SK-N-SH treated with all-trans-retinoic acid at 6 μM for 48 hours (cell line): ENCODE measurements at regions not wholly inside any gene's neighbourhood (a gene's known extent, or its start where the extent isn't known, plus 50 kb on each side); places are given as distances from the start of the nearest gene placed in this dataset.

Experiments
- ATAC-seq: fragments of 200-7000 bp; cut with Tn5 transposase; 3 replicates; pipeline ENCODE4 v1.9.1; 2020; ENCODE audit warnings: mild to moderate bottlenecking, moderate library complexity
- ARNTL ChIP-seq: fragments of 450-650 bp; formaldehyde crosslinking; IDR thresholded peaks from 2 replicates; pipeline ENCODE4 v1.5.0; 2020; ENCODE audit warnings: low read depth, mild to moderate bottlenecking, moderate library complexity, borderline replicate concordance
- BACH2 ChIP-seq: fragments of 250-450 bp; sonication (Bioruptor Pico); IDR thresholded peaks from 2 replicates; pipeline ENCODE4 v1.9.0; 2021; ENCODE audit warnings: mild to moderate bottlenecking, borderline replicate concordance
- CREB5 ChIP-seq: fragments of 250-450 bp; sonication (Bioruptor Pico); IDR thresholded peaks from 2 replicates; pipeline ENCODE4 v1.5.1; 2020; ENCODE audit warnings: low read depth, mild to moderate bottlenecking, moderate library complexity
- CSDC2 ChIP-seq: fragments of 250-450 bp; sonication (Bioruptor Pico); IDR thresholded peaks from 2 replicates; pipeline ENCODE4 v1.5.0; 2020; ENCODE audit warnings: mild to moderate bottlenecking, moderate library complexity
- ESRRG ChIP-seq: fragments of 250-450 bp; sonication (Bioruptor Pico); IDR thresholded peaks from 2 replicates; pipeline ENCODE4 v1.6.1; 2021; ENCODE audit warnings: mild to moderate bottlenecking
- GLIS3 ChIP-seq: fragments of 250-450 bp; sonication (Bioruptor Pico); IDR thresholded peaks from 2 replicates; pipeline ENCODE4 v1.5.0; 2020; ENCODE audit warnings: mild to moderate bottlenecking, moderate library complexity
- ISL1 ChIP-seq: fragments of 250-450 bp; sonication (Bioruptor Pico); IDR thresholded peaks from 2 replicates; pipeline ENCODE4 v2.1.2; 2022; ENCODE audit warnings: mild to moderate bottlenecking, moderate library complexity
- OSR1 ChIP-seq: fragments of 250-450 bp; sonication (Bioruptor Pico); IDR thresholded peaks from 2 replicates; pipeline ENCODE4 v1.8.0; 2022; ENCODE audit warnings: moderate library complexity, mild to moderate bottlenecking, inconsistent platforms
- POU6F1 ChIP-seq: fragments of 250-450 bp; sonication (Bioruptor Pico); IDR thresholded peaks from 2 replicates; pipeline ENCODE4 v1.8.0; 2021; ENCODE audit warnings: low read depth, mild to moderate bottlenecking, moderate library complexity, borderline replicate concordance
- PPARA ChIP-seq: fragments of 250-450 bp; sonication (Bioruptor Pico); IDR thresholded peaks from 2 replicates; pipeline ENCODE4 v1.5.0; 2020; ENCODE audit warnings: mild to moderate bottlenecking, borderline replicate concordance
- RARB ChIP-seq: fragments of 250-450 bp; sonication (Bioruptor Pico); IDR thresholded peaks from 2 replicates; pipeline ENCODE4 v1.8.0; 2021; ENCODE audit warnings: mild to moderate bottlenecking, moderate library complexity
- SNAI2 ChIP-seq: fragments of 250-450 bp; sonication (Bioruptor Pico); IDR thresholded peaks from 2 replicates; pipeline ENCODE4 v1.5.0; 2020; ENCODE audit warnings: mild to moderate bottlenecking, moderate library complexity
- TCF4 ChIP-seq: fragments of 250-450 bp; sonication (Bioruptor Pico); IDR thresholded peaks from 2 replicates; pipeline ENCODE4 v1.8.0; 2021; ENCODE audit warnings: mild to moderate bottlenecking, moderate library complexity, borderline replicate concordance
- TOX ChIP-seq: fragments of 250-450 bp; sonication (Bioruptor Pico); IDR thresholded peaks from 2 replicates; pipeline ENCODE4 v1.8.0; 2021; ENCODE audit warnings: mild to moderate bottlenecking, moderate library complexity, borderline replicate concordance
- TSHZ2 ChIP-seq: fragments of 250-450 bp; sonication (Bioruptor Pico); IDR thresholded peaks from 2 replicates; pipeline ENCODE4 v1.5.0; 2020; ENCODE audit warnings: mild to moderate bottlenecking, moderate library complexity
- ZC3H10 ChIP-seq: fragments of 250-450 bp; sonication (Bioruptor Pico); IDR thresholded peaks from 2 replicates; pipeline ENCODE4 v1.5.1; 2021; ENCODE audit warnings: mild to moderate bottlenecking, moderate library complexity
- ZFP30 ChIP-seq: fragments of 450-650 bp; formaldehyde crosslinking; IDR thresholded peaks from 2 replicates; pipeline ENCODE4 v1.5.0; 2022; ENCODE audit warnings: mild to moderate bottlenecking, moderate library complexity
- ZNF565 ChIP-seq: fragments of 450-650 bp; formaldehyde crosslinking; conservative IDR thresholded peaks from 2 replicates; pipeline ENCODE4 v1.5.0; 2020; ENCODE audit warnings: low read depth, mild to moderate bottlenecking, moderate library complexity
- ZNF70 ChIP-seq: fragments of 450-650 bp; formaldehyde crosslinking; IDR thresholded peaks from 2 replicates; pipeline ENCODE4 v1.5.0; 2020; ENCODE audit warnings: mild to moderate bottlenecking, moderate library complexity
- ZNF8 ChIP-seq: fragments of 450-650 bp; formaldehyde crosslinking; IDR thresholded peaks from 2 replicates; pipeline ENCODE4 v1.5.0; 2020; ENCODE audit warnings: mild to moderate bottlenecking, moderate library complexity
- TF ChIP-seq, protein P1 (sequence below): fragments of 250-450 bp; sonication (Bioruptor Pico); IDR thresholded peaks from 2 replicates; pipeline ENCODE4 v1.8.0; 2020; ENCODE audit warnings: mild to moderate bottlenecking, moderate library complexity, borderline replicate concordance
- TF ChIP-seq, protein P2 (sequence below): fragments of 250-450 bp; sonication (Bioruptor Pico); IDR thresholded peaks from 2 replicates; pipeline ENCODE4 v1.5.1; 2021; ENCODE audit warnings: mild to moderate bottlenecking, moderate library complexity

GRCh38 chr19:30277941-30278881 lies 94.0 kb upstream of the ZNF536 start:
- no peak for ATAC-seq
- TF ChIP-seq GLIS3 (no peak), ZNF565 (CRISPR knock-in tag) (no peak), ZNF8 (CRISPR knock-in tag) (no peak), ISL1 (CRISPR knock-in tag) (no peak), ZFP30 (CRISPR knock-in tag) (no peak), ZC3H10 (CRISPR knock-in tag) (no peak), POU6F1 (CRISPR knock-in tag) (no peak), ARNTL (CRISPR knock-in tag) (no peak), SNAI2 (CRISPR knock-in tag) (no peak), ESRRG (CRISPR knock-in tag) (no peak), PPARA (CRISPR knock-in tag) (no peak), ZNF70 (CRISPR knock-in tag) (no peak), CSDC2 (CRISPR knock-in tag) (no peak), OSR1 (CRISPR knock-in tag) (no peak), BACH2 (CRISPR knock-in tag) (no peak), RARB (CRISPR knock-in tag) (no peak), TOX (CRISPR knock-in tag) (no peak)
- TF ChIP-seq, protein P1, sequence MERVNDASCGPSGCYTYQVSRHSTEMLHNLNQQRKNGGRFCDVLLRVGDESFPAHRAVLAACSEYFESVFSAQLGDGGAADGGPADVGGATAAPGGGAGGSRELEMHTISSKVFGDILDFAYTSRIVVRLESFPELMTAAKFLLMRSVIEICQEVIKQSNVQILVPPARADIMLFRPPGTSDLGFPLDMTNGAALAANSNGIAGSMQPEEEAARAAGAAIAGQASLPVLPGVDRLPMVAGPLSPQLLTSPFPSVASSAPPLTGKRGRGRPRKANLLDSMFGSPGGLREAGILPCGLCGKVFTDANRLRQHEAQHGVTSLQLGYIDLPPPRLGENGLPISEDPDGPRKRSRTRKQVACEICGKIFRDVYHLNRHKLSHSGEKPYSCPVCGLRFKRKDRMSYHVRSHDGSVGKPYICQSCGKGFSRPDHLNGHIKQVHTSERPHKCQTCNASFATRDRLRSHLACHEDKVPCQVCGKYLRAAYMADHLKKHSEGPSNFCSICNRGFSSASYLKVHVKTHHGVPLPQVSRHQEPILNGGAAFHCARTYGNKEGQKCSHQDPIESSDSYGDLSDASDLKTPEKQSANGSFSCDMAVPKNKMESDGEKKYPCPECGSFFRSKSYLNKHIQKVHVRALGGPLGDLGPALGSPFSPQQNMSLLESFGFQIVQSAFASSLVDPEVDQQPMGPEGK (CRISPR knock-in tag), result no peak
- TF ChIP-seq, protein P2, sequence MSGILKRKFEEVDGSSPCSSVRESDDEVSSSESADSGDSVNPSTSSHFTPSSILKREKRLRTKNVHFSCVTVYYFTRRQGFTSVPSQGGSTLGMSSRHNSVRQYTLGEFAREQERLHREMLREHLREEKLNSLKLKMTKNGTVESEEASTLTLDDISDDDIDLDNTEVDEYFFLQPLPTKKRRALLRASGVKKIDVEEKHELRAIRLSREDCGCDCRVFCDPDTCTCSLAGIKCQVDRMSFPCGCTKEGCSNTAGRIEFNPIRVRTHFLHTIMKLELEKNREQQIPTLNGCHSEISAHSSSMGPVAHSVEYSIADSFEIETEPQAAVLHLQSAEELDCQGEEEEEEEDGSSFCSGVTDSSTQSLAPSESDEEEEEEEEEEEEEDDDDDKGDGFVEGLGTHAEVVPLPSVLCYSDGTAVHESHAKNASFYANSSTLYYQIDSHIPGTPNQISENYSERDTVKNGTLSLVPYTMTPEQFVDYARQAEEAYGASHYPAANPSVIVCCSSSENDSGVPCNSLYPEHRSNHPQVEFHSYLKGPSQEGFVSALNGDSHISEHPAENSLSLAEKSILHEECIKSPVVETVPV (CRISPR knock-in tag), result no peak

GRCh38 chr19:30278882-30279254 lies 93.3 kb upstream of the ZNF536 start:
- ATAC-seq, result no peak
- TF ChIP-seq ZNF8 (CRISPR knock-in tag) (no peak), TCF4 (no peak), CREB5 (CRISPR knock-in tag) (no peak), CSDC2 (CRISPR knock-in tag) (no peak), ZNF70 (CRISPR knock-in tag) (no peak), ARNTL (CRISPR knock-in tag) (no peak), ZNF565 (CRISPR knock-in tag) (no peak), PPARA (CRISPR knock-in tag) (no peak), OSR1 (CRISPR knock-in tag) (no peak), ISL1 (CRISPR knock-in tag) (no peak), ZFP30 (CRISPR knock-in tag) (no peak), ZC3H10 (CRISPR knock-in tag) (no peak), TOX (CRISPR knock-in tag) (no peak), RARB (CRISPR knock-in tag) (no peak), SNAI2 (CRISPR knock-in tag) (no peak), BACH2 (CRISPR knock-in tag) (no peak)

DNA sequence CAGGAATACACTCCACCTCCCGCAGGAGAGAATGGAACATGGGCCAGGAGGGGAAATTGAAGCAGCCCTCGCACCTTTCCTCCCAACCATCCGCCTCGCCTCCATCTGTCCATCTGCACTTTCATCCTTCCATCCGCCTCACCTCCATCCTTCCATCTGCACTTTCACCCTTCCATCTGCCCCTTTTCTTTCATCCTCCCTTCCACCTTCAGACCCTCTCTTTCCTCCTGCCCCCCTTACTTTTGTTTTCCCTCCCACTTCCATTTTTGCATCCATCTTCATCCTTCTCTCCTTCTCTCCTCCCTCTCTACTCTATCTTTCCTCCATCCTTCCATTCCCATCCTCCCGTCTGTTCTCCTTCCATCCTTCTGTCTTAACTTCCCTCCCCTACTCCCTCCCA lies 92.2 kb upstream of the ZNF536 start:
- TF ChIP-seq CREB5 (CRISPR knock-in tag) (no peak), ZNF70 (CRISPR knock-in tag) (no peak), TSHZ2 (CRISPR knock-in tag) (no peak), ZNF8 (CRISPR knock-in tag) (no peak), POU6F1 (CRISPR knock-in tag) (no peak), TOX (CRISPR knock-in tag) (no peak)
- ATAC-seq, result no peak
